GM12864 (cell line): ENCODE measurements at regions not wholly inside any gene's neighbourhood (a gene's known extent, or its start where the extent isn't known, plus 50 kb on each side); places are given as distances from the start of the nearest gene placed in this dataset.

Experiments used
- DNase-seq: peaks from one replicate; pipeline ENCODE4 v3.0.0-alpha.2; 2011; ENCODE audit warnings: low read depth
- H3K4me3 ChIP-seq: 2 replicates; pipeline ENCODE4 v1.5.1; 2011; ENCODE audit warnings: mild to moderate bottlenecking, low read depth, low read length, control low read depth
- TF ChIP-seq, protein P1 (sequence below): IDR thresholded peaks from 2 replicates; pipeline ENCODE4 v1.5.1; 2011; ENCODE audit warnings: low read depth, mild to moderate bottlenecking, moderate library complexity, low read length, control low read depth, inconsistent platforms; ENCODE audit errors: missing control alignments

DNA sequence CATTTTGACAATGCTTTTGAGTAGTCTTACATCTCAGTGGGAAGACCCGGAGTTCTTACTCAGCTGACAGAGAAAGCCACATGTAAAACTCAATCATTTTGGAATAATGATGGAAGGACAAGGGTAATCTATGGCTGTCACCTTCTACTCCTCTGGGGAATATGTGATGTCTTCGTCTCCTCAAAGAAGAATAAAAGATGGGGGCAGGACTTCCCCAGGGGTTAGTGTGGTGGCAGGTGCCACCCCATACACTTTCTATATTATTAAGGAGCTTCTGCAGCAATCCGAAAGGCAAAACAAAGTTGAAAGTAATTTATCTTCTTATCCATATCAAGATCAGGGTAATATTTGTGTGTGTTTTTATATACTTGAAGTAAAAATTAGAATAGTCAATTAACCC, 180.4 kb upstream of the TOPAZ1 start:
- TF ChIP-seq, protein P1, sequence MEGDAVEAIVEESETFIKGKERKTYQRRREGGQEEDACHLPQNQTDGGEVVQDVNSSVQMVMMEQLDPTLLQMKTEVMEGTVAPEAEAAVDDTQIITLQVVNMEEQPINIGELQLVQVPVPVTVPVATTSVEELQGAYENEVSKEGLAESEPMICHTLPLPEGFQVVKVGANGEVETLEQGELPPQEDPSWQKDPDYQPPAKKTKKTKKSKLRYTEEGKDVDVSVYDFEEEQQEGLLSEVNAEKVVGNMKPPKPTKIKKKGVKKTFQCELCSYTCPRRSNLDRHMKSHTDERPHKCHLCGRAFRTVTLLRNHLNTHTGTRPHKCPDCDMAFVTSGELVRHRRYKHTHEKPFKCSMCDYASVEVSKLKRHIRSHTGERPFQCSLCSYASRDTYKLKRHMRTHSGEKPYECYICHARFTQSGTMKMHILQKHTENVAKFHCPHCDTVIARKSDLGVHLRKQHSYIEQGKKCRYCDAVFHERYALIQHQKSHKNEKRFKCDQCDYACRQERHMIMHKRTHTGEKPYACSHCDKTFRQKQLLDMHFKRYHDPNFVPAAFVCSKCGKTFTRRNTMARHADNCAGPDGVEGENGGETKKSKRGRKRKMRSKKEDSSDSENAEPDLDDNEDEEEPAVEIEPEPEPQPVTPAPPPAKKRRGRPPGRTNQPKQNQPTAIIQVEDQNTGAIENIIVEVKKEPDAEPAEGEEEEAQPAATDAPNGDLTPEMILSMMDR: no peak
- no peak overlapping the region for H3K4me3 ChIP-seq
- DNase-seq: no peak

DNA sequence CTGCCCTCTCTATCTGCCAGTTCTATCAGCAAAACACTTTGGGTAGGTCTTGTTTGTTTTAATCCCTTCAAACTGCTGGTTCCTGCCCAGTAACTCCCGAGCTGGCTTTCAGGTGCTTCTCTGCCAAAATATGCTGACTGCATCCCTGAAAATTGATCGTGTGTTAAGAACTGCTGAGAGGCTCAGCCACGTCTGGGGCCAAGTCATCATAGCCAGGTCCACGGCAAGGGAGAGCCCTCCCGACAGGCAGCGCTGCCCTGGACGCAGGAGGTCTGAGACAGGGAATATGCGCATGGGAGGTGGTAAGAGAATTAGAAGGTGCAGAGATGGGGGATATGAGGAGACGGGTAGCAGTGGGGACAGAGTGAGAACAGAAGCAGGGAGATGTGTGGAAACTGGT, 179.7 kb upstream of the TOPAZ1 start:
- TF ChIP-seq, protein P1: no peak
- DNase-seq: no peak
- no peak overlapping the region for H3K4me3 ChIP-seq

DNA sequence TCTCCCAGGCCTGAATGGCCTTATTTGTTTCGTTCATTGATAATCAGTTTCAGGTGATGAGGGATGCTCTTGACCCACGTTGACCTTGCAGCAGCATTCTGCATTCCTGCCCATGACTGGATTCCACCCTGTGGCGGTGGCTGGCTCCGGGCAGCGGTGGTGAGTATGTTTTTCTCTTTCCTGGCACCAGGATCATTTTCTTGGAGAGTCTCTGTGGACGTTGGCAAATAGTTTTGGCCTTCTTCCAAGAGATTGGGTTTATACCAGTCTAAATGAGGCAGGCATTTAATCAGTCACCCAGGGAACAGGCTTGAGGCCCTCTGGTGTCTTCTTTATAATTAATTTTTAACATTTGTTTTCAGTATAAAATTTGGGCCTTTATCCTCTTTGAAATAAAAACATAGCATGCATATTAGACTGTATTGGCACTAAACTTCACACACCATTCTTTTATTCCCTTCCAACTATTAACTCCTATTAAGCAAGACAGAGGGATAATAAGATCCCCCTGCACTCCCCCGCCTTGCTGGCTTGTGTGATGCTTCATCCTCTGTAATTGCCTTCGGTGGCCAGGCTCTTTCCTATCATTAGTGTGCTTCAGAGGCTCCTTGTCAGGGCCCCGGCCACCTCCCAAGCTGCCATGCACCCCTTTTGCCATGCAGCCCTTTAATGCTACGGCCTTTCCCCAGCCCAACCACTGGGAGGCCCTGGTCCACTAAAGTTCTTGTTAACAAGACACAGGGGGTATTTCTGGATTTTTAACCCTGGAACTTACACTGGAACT, 176.2 kb upstream of the TOPAZ1 start:
- DNase-seq: no peak
- TF ChIP-seq, protein P1: peak; percentile 18
- H3K4me3 ChIP-seq: no peak overlapping the region

DNA sequence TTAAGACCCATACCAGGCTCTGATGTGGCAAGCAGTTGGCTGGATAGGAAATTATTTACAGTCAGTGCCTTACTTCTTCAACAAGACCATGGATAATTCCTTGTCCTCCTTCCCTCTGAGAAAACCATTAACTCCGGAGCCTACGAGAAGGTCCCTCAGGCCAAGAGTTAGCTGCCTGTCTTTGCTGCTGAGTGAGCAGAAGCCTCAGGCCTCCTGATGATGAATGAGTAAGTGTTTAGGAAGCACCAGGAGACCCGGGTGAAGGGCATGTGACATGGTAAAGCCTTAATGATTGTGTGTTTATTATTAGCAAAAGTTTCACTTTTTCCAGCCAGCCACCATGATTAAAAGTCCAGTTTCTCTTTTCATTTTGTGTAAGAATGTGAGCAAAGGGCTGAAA, 174.9 kb upstream of the TOPAZ1 start:
- TF ChIP-seq, protein P1: no peak
- no peak overlapping the region for H3K4me3 ChIP-seq
- DNase-seq: no peak

DNA sequence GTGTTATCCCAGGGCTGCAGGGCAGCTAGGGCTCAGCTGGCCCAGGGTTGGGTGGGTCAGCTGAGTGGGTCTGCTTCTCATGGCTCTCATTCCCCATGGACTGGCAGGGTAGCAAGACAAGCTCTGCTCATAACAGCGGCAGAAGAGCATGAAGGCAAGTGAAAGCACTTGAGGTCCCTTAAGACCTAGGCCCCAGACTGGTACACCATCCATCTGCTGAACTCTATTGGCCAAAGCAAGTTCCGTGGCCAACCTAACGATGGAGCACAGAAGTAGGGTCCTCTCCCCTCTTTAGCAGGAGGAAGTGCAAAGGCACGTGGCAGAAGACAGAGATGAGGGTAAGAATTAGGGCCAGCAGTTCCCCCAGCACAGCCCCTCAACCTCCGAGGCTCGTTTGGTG, 174.3 kb upstream of the TOPAZ1 start:
- DNase-seq: no peak
- TF ChIP-seq, protein P1: no peak
- H3K4me3 ChIP-seq: no peak overlapping the region

DNA sequence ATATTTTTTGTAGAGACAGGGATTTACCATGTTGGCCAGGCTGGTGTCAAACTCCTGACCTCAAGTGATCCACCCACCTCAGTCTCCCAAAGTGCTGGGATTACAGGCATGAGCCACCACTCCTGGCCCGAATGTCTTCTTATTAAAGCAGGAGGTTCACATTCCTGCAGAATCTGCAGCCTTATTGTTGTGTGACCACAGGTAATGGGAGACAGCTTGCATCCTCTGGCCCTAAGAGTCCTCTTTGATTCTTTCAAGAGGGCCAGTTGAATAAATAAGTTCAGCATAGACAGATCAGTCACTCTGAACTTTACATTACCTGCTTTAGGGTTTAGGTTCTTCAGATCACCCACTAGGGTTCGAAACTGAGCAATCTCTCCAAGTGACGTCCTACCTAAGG, 172.9 kb upstream of the TOPAZ1 start:
- TF ChIP-seq, protein P1: no peak
- DNase-seq: no peak
- H3K4me3 ChIP-seq: no peak overlapping the region

DNA sequence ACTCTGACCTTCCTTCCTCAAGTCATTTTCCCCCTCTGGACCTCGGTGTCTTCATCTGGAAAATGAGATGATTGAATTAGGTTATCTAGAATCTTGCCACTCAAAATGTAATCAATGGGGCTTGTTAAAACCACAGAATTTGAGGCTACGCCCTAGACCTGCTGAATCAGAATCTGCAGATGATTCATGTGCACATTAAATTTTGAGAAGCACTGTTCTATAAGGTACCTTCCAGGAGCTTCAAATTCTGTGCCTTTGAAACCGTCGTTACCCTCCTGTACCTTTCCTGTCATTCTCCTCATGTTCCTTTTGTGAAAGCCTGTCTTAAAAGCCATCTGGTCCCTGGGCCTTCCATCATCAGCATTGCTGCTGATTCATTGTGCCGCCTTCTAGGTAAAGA, 172.4 kb upstream of the TOPAZ1 start:
- TF ChIP-seq, protein P1: no peak
- H3K4me3 ChIP-seq: no peak overlapping the region
- no peak for DNase-seq
